Naive thymus-derived CD8-positive, alpha-beta T cell (primary cell): ENCODE measurements at regions not wholly inside any gene's neighbourhood (a gene's known extent, or its start where the extent isn't known, plus 50 kb on each side); places are given as distances from the start of the nearest gene placed in this dataset.
A peak's percentile ranks its signal among the peaks of the same experiment; 100 is the strongest.

Experiments used
- ATAC-seq, 2 donors: fragments of 150-1000 bp; cut with Tn5 transposase in 1 of 2; sonication (Bioruptor Pico), chemical (Tn5 transposase) in 1 of 2; 1 replicate in 1 of 2; 2 replicates in 1 of 2; pipeline ENCODE4 v1.10.0; 2021; ENCODE audit warnings: mild to moderate bottlenecking in 2 of 2, moderate library complexity in 2 of 2
- POLR2A ChIA-PET: fragments of 350-600 bp; sonication (Branson Sonifier 250); formaldehyde crosslinking; loops from one replicate; lab custom pipeline; 2021; ENCODE audit warnings: antibody characterized with exemption; lab: Charles Lee
- DNase-seq, 10 donors: peaks; one replicate each; pipeline versions ENCODE4 v3.0.0 to v3.0.0-alpha.2; 2020 to 2022
- H3K27ac Mint-ChIP-seq, 10 donors: one replicate each; pipeline ENCODE4 v1.8.0; 2020 to 2022; ENCODE audit warnings: mild to moderate bottlenecking in 10 of 10, mixed read lengths in 10 of 10, moderate library complexity in 4 of 10, inconsistent platforms in 1 of 10
- H3K27me3 Mint-ChIP-seq, 5 donors: one replicate each; pipeline ENCODE4 v1.8.0; 2021 to 2022; ENCODE audit warnings: mixed read lengths in 5 of 5
- H3K36me3 Mint-ChIP-seq, 3 donors: one replicate each; pipeline ENCODE4 v1.8.0; 2020 to 2022; ENCODE audit warnings: mixed read lengths in 3 of 3, mild to moderate bottlenecking in 2 of 3, inconsistent platforms in 1 of 3
- H3K4me1 Mint-ChIP-seq, 4 donors: one replicate each; pipeline ENCODE4 v1.8.0; 2021 to 2022; ENCODE audit warnings: mixed read lengths in 4 of 4
- H3K4me3 Mint-ChIP-seq, 10 donors: one replicate each; pipeline ENCODE4 v1.8.0; 2020 to 2022; ENCODE audit warnings: mild to moderate bottlenecking in 10 of 10, mixed read lengths in 10 of 10, moderate library complexity in 6 of 10, inconsistent platforms in 1 of 10
- H3K9me3 Mint-ChIP-seq, 9 donors: one replicate each; pipeline ENCODE4 v1.8.0; 2020 to 2022; ENCODE audit warnings: mixed read lengths in 9 of 9, mild to moderate bottlenecking in 3 of 9, inconsistent platforms in 1 of 9, moderate library complexity in 1 of 9

- Mint-ChIP-seq H3K4me1 (peaks cover 0 to 2% (median under 1%) of the 10 kb centered on the region in 4 donors), H3K27ac (no peak overlapping the region), H3K4me3 (no peak overlapping the region), H3K36me3 (no peaks in the 10 kb centered on the region), H3K9me3 (no peaks in the 10 kb centered on the region), H3K27me3 (peaks cover 0 to 5% (median 0%) of the 10 kb centered on the region in 5 donors)
- ATAC-seq (no peak), DNase-seq (no peak)
- POLR2A ChIA-PET, result no interaction called here
Measured at GRCh38 chr6:147053311-147053921, 150.8 kb upstream of the STXBP5 start.

GRCh38 chr6:147054158-147054557 lies 150.1 kb upstream of the STXBP5 start:
- no peaks in the 10 kb centered on the region for H3K36me3 Mint-ChIP-seq
- DNase-seq (no peak), ATAC-seq (no peak)
- H3K27ac Mint-ChIP-seq, result peak overlapping the region in 1 of 10 donors; percentile 3
- POLR2A ChIA-PET, result no interaction called here
- H3K4me3 Mint-ChIP-seq, result no peak overlapping the region
- H3K4me1 Mint-ChIP-seq, result peaks cover 0 to 2% (median under 1%) of the 10 kb centered on the region in 4 donors
- peaks cover 0 to 5% (median 0%) of the 10 kb centered on the region in 5 donors for H3K27me3 Mint-ChIP-seq
- no peaks in the 10 kb centered on the region for H3K9me3 Mint-ChIP-seq

- ATAC-seq (no peak), DNase-seq (no peak)
- Mint-ChIP-seq H3K27me3 (peaks cover 0 to 5% (median 0%) of the 10 kb centered on the region in 5 donors), H3K9me3 (no peaks in the 10 kb centered on the region), H3K27ac (no peak overlapping the region), H3K36me3 (no peaks in the 10 kb centered on the region), H3K4me1 (peaks cover 0 to 2% (median under 1%) of the 10 kb centered on the region in 4 donors), H3K4me3 (no peak overlapping the region)
- POLR2A ChIA-PET, result no interaction called here
Measured at GRCh38 chr6:147054871-147055270, 149.3 kb upstream of the STXBP5 start.

GRCh38 chr6:147055821-147056392 lies 148.3 kb upstream of the STXBP5 start:
- no peaks in the 10 kb centered on the region for H3K36me3 Mint-ChIP-seq
- H3K27ac Mint-ChIP-seq, result no peak overlapping the region
- ATAC-seq (no peak), DNase-seq (no peak)
- H3K4me3 Mint-ChIP-seq, result no peak overlapping the region
- peaks cover 0 to 5% (median 0%) of the 10 kb centered on the region in 5 donors for H3K27me3 Mint-ChIP-seq
- H3K4me1 Mint-ChIP-seq, result peaks cover 0 to 2% (median under 1%) of the 10 kb centered on the region in 4 donors
- no peaks in the 10 kb centered on the region for H3K9me3 Mint-ChIP-seq
- POLR2A ChIA-PET, result no interaction called here

- no peak for ATAC-seq
- Mint-ChIP-seq H3K4me1 (peaks cover 0 to 2% (median under 1%) of the 10 kb centered on the region in 4 donors), H3K27me3 (peaks cover 0 to 2% (median 0%) of the 10 kb centered on the region in 5 donors), H3K36me3 (peaks cover 0 to 2% (median 0%) of the 10 kb centered on the region in 3 donors), H3K9me3 (no peaks in the 10 kb centered on the region), H3K4me3 (no peak overlapping the region), H3K27ac (no peak overlapping the region)
- POLR2A ChIA-PET, result no interaction called here
- DNase-seq, result no peak
Measured at GRCh38 chr6:147057188-147057587, 147.0 kb upstream of the STXBP5 start.

- Mint-ChIP-seq H3K4me1 (peaks cover 0 to 2% (median under 1%) of the 10 kb centered on the region in 4 donors), H3K27me3 (no peaks in the 10 kb centered on the region), H3K27ac (no peak overlapping the region), H3K9me3 (no peaks in the 10 kb centered on the region), H3K4me3 (no peak overlapping the region), H3K36me3 (peaks cover 0 to 2% (median 0%) of the 10 kb centered on the region in 3 donors)
- ATAC-seq (no peak), DNase-seq (no peak)
- POLR2A ChIA-PET, result no interaction called here
Measured at GRCh38 chr6:147057705-147058342, 146.4 kb upstream of the STXBP5 start.

- H3K4me1 Mint-ChIP-seq, result peaks cover 0 to 2% (median under 1%) of the 10 kb centered on the region in 4 donors
- no peak overlapping the region for H3K27ac Mint-ChIP-seq
- H3K4me3 Mint-ChIP-seq, result no peak overlapping the region
- POLR2A ChIA-PET, result no interaction called here
- no peaks in the 10 kb centered on the region for H3K27me3 Mint-ChIP-seq
- H3K36me3 Mint-ChIP-seq, result peaks cover 0 to 2% (median 0%) of the 10 kb centered on the region in 3 donors
- DNase-seq (no peak), ATAC-seq (no peak)
- H3K9me3 Mint-ChIP-seq, result no peaks in the 10 kb centered on the region
Measured at GRCh38 chr6:147058786-147059385, 145.3 kb upstream of the STXBP5 start.

- Mint-ChIP-seq H3K27me3 (no peaks in the 10 kb centered on the region), H3K27ac (no peak overlapping the region), H3K4me3 (no peak overlapping the region), H3K9me3 (no peaks in the 10 kb centered on the region), H3K4me1 (peaks cover 5 to 8% (median 5%) of the 10 kb centered on the region in 4 donors), H3K36me3 (peaks cover 0 to 2% (median 0%) of the 10 kb centered on the region in 3 donors)
- DNase-seq (no peak), ATAC-seq (no peak)
- POLR2A ChIA-PET, result no interaction called here
Measured at GRCh38 chr6:147060636-147061035, 143.6 kb upstream of the STXBP5 start.

GRCh38 chr6:147061252-147061651 lies 143.0 kb upstream of the STXBP5 start:
- Mint-ChIP-seq H3K27me3 (no peaks in the 10 kb centered on the region), H3K4me3 (no peak overlapping the region), H3K27ac (no peak overlapping the region), H3K36me3 (peaks cover 0 to 2% (median 0%) of the 10 kb centered on the region in 3 donors), H3K9me3 (peaks cover 0 to 2% (median 0%) of the 10 kb centered on the region in 9 donors), H3K4me1 (peaks cover 5 to 8% (median 5%) of the 10 kb centered on the region in 4 donors)
- no peak for DNase-seq
- no peak for ATAC-seq
- POLR2A ChIA-PET, result no interaction called here

GRCh38 chr6:147063469-147064031 lies 140.7 kb upstream of the STXBP5 start:
- Mint-ChIP-seq H3K9me3 (peaks cover 0 to 2% (median 2%) of the 10 kb centered on the region in 9 donors), H3K4me3 (no peak overlapping the region)
- POLR2A ChIA-PET, result no interaction called here

GRCh38 chr6:147065786-147066185 lies 138.4 kb upstream of the STXBP5 start:
- Mint-ChIP-seq H3K27ac (peak overlapping the region in 1 of 10 donors; percentile 40), H3K4me1 (peaks cover 5 to 8% (median 5%) of the 10 kb centered on the region in 4 donors), H3K9me3 (peaks cover 0 to 15% (median 10%) of the 10 kb centered on the region in 9 donors), H3K4me3 (no peak overlapping the region), H3K36me3 (peaks cover 0 to 14% (median 13%) of the 10 kb centered on the region in 3 donors), H3K27me3 (no peaks in the 10 kb centered on the region)
- POLR2A ChIA-PET, result no interaction called here
- DNase-seq, result no peak
- ATAC-seq, result no peak

More at GRCh38 chr6:147063469-147064031, 140.7 kb upstream of the STXBP5 start:
- H3K4me1 Mint-ChIP-seq, result peaks cover 5 to 8% (median 5%) of the 10 kb centered on the region in 4 donors
- peaks cover 0 to 2% (median 0%) of the 10 kb centered on the region in 3 donors for H3K36me3 Mint-ChIP-seq
- no peaks in the 10 kb centered on the region for H3K27me3 Mint-ChIP-seq
- no peak for DNase-seq
- no peak for ATAC-seq
- no peak overlapping the region for H3K27ac Mint-ChIP-seq

- no peak overlapping the region for H3K4me3 Mint-ChIP-seq
- POLR2A ChIA-PET, result no interaction called here
Measured at GRCh38 chr6:147067184-147067583, 137.0 kb upstream of the STXBP5 start.

More at GRCh38 chr6:147067184-147067583, 137.0 kb upstream of the STXBP5 start:
- no peak for DNase-seq
- Mint-ChIP-seq H3K27me3 (no peaks in the 10 kb centered on the region), H3K9me3 (peaks cover 0 to 15% (median 10%) of the 10 kb centered on the region in 9 donors), H3K36me3 (peaks cover 0 to 13% (median 12%) of the 10 kb centered on the region in 3 donors), H3K4me1 (peaks cover 5 to 8% (median 5%) of the 10 kb centered on the region in 4 donors), H3K27ac (no peak overlapping the region)
- no peak for ATAC-seq
